Esophagus squamous epithelium (tissue), 4 donors: ENCODE measurements at regions not wholly inside any gene's neighbourhood (a gene's known extent, or its start where the extent isn't known, plus 50 kb on each side); places are given as distances from the start of the nearest gene placed in this dataset.
A peak's percentile ranks its signal among the peaks of the same experiment; 100 is the strongest.

Experiments used
- POLR2A ChIP-seq, 4 donors: fragments of 450-650 bp; IDR thresholded peaks; one replicate each; pipeline ENCODE4 v1.6.1; 2017; ENCODE audit warnings: antibody characterized with exemption in 4 of 4, mild to moderate bottlenecking in 4 of 4, moderate library complexity in 3 of 4
- TF ChIP-seq, protein P1 (sequence below), 6 experiments: fragments of 450-650 bp in 4 of 6; fragments of 200-600 bp in 2 of 6; sonication (generic) in 2 of 6; IDR thresholded peaks; one replicate each; pipeline ENCODE4 v1.5.1; 2016 to 2019; ENCODE audit warnings: antibody characterized with exemption in 6 of 6, mild to moderate bottlenecking in 4 of 6, moderate library complexity in 4 of 6

DNA sequence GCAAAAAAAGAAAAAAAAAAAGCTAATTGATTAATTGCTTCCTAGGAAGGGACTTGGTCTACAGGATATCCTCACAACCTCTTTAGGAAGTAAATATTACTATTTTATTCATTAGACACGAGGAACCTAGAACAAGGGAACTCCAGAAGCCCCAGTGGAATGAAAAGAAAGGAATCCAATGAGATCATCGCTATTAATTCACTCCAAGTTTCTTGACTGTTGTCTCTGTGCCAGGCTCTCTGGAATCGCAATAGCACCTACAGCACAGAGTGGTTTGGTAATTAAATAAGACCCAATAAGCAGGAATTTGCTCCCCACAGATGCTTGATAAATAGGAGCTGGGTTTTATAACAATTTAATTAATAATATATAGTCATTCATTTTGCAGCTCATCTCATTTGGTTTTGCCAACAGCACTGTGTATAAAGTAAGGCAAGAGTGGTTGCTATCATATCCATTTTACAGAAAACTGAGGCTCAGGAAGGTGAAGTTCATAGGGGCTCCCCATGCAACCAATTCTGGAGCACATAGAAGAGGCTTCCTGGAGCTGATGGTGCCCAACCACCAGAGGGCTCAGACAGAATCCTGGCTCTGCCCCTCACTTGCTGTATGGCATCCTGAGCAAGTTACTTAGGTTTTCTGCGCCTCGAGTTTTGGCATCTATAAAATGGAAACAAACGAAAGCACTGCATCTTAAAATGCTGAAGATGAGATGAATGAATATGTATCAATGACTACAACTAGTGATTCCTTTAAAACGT is 420.2 kb downstream of the MED13L start:
- TF ChIP-seq, protein P1, sequence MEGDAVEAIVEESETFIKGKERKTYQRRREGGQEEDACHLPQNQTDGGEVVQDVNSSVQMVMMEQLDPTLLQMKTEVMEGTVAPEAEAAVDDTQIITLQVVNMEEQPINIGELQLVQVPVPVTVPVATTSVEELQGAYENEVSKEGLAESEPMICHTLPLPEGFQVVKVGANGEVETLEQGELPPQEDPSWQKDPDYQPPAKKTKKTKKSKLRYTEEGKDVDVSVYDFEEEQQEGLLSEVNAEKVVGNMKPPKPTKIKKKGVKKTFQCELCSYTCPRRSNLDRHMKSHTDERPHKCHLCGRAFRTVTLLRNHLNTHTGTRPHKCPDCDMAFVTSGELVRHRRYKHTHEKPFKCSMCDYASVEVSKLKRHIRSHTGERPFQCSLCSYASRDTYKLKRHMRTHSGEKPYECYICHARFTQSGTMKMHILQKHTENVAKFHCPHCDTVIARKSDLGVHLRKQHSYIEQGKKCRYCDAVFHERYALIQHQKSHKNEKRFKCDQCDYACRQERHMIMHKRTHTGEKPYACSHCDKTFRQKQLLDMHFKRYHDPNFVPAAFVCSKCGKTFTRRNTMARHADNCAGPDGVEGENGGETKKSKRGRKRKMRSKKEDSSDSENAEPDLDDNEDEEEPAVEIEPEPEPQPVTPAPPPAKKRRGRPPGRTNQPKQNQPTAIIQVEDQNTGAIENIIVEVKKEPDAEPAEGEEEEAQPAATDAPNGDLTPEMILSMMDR (IDR thresholded peaks at IDR 0.05), result peak in 1 of 6 experiments; percentile 19
- TF ChIP-seq POLR2A (IDR thresholded peaks at IDR 0.05), result no peak
